ENCODE measurements at regions not wholly inside any gene's neighbourhood (a gene's known extent, or its start where the extent isn't known, plus 50 kb on each side); places are given as distances from the start of the nearest gene placed in this dataset.

- no peak for DNase-seq
- no peak overlapping the region for H3K4me3 Mint-ChIP-seq
- no peaks in the 10 kb centered on the region for H3K36me3 Mint-ChIP-seq (ENCODE audit: low read depth)
- CTCF ChIA-PET, result no interaction called here
- intact Hi-C loops (cut with micrococcal nuclease), result no loop called here
- H3K4me1 Mint-ChIP-seq (ENCODE audit: low read depth), result no peaks in the 10 kb centered on the region
- H3K27ac Mint-ChIP-seq, result no peak overlapping the region
- no peaks in the 10 kb centered on the region for H3K9me3 Mint-ChIP-seq
- peaks cover 6% of the 10 kb centered on the region for H3K27me3 Mint-ChIP-seq (ENCODE audit: low read depth)
These were observed 125.4 kb downstream of the EVX1 start for GRCh38 chr7:27367933-27368549.

- H3K27ac Mint-ChIP-seq, result no peak overlapping the region
- no peaks in the 10 kb centered on the region for H3K4me1 Mint-ChIP-seq (ENCODE audit: low read depth)
- no peak overlapping the region for H3K4me3 Mint-ChIP-seq
- H3K9me3 Mint-ChIP-seq, result no peaks in the 10 kb centered on the region
- no peak for DNase-seq
- CTCF ChIA-PET, result no interaction called here
- H3K27me3 Mint-ChIP-seq (ENCODE audit: low read depth), result peaks cover 24% of the 10 kb centered on the region
- intact Hi-C loops (cut with micrococcal nuclease), result no loop called here
- no peaks in the 10 kb centered on the region for H3K36me3 Mint-ChIP-seq (ENCODE audit: low read depth)
These were observed 132.6 kb downstream of the EVX1 start for GRCh38 chr7:27374958-27375841.

- CTCF ChIA-PET, result no interaction called here
- Mint-ChIP-seq H3K27me3 (ENCODE audit: low read depth) (peaks cover 24% of the 10 kb centered on the region), H3K4me3 (no peak overlapping the region), H3K9me3 (no peaks in the 10 kb centered on the region), H3K36me3 (ENCODE audit: low read depth) (no peaks in the 10 kb centered on the region), H3K4me1 (ENCODE audit: low read depth) (no peaks in the 10 kb centered on the region), H3K27ac (no peak overlapping the region)
- no peak for DNase-seq
- intact Hi-C loops (cut with micrococcal nuclease), result no loop called here
These were observed 133.4 kb downstream of the EVX1 start for GRCh38 chr7:27375958-27376357.

- CTCF ChIA-PET, result no interaction called here
- Mint-ChIP-seq H3K27me3 (ENCODE audit: low read depth) (peaks cover 24% of the 10 kb centered on the region), H3K4me1 (ENCODE audit: low read depth) (no peaks in the 10 kb centered on the region), H3K36me3 (ENCODE audit: low read depth) (no peaks in the 10 kb centered on the region), H3K27ac (no peak overlapping the region), H3K4me3 (no peak overlapping the region), H3K9me3 (no peaks in the 10 kb centered on the region)
- no peak for DNase-seq
- intact Hi-C loops (cut with micrococcal nuclease), result no loop called here
These were observed 135.4 kb downstream of the EVX1 start for GRCh38 chr7:27377988-27378387.

- CTCF ChIA-PET, result no interaction called here
- Mint-ChIP-seq H3K4me3 (no peak overlapping the region), H3K9me3 (no peaks in the 10 kb centered on the region), H3K4me1 (ENCODE audit: low read depth) (no peaks in the 10 kb centered on the region), H3K36me3 (ENCODE audit: low read depth) (no peaks in the 10 kb centered on the region), H3K27ac (no peak overlapping the region), H3K27me3 (ENCODE audit: low read depth) (peaks cover 17% of the 10 kb centered on the region)
- no peak for DNase-seq
- intact Hi-C loops (cut with micrococcal nuclease), result no loop called here
These were observed 139.7 kb downstream of the EVX1 start for GRCh38 chr7:27382307-27382706.

- CTCF ChIA-PET, result interaction anchor here (0.5 kb wide), 1 partner anchor 43 kb away, joined by 3 read pairs; no protein-coding TSS in a partner anchor
- Mint-ChIP-seq H3K9me3 (no peaks in the 10 kb centered on the region), H3K4me1 (ENCODE audit: low read depth) (no peaks in the 10 kb centered on the region), H3K36me3 (ENCODE audit: low read depth) (no peaks in the 10 kb centered on the region), H3K4me3 (no peak overlapping the region), H3K27me3 (ENCODE audit: low read depth) (peaks cover 26% of the 10 kb centered on the region), H3K27ac (no peak overlapping the region)
- DNase-seq, result no peak
- intact Hi-C loops (cut with micrococcal nuclease), result no loop called here
These were observed 144.0 kb downstream of the EVX1 start for GRCh38 chr7:27386581-27386980.

- CTCF ChIA-PET, result no interaction called here
- DNase-seq, result no peak
- Mint-ChIP-seq H3K27me3 (ENCODE audit: low read depth) (peaks cover 29% of the 10 kb centered on the region), H3K27ac (no peak overlapping the region), H3K9me3 (no peaks in the 10 kb centered on the region), H3K4me1 (ENCODE audit: low read depth) (no peaks in the 10 kb centered on the region), H3K4me3 (no peak overlapping the region), H3K36me3 (ENCODE audit: low read depth) (no peaks in the 10 kb centered on the region)
- intact Hi-C loops (cut with micrococcal nuclease), result no loop called here
These were observed 145.3 kb downstream of the EVX1 start for GRCh38 chr7:27387864-27388263.

GRCh38 chr7:27388561-27388960, 146.0 kb downstream of the EVX1 start:
- CTCF ChIA-PET, result no interaction called here
- Mint-ChIP-seq H3K27ac (no peak overlapping the region), H3K9me3 (no peaks in the 10 kb centered on the region), H3K27me3 (ENCODE audit: low read depth) (peaks cover 25% of the 10 kb centered on the region), H3K4me3 (no peak overlapping the region), H3K36me3 (ENCODE audit: low read depth) (no peaks in the 10 kb centered on the region), H3K4me1 (ENCODE audit: low read depth) (no peaks in the 10 kb centered on the region)
- DNase-seq, result no peak
- intact Hi-C loops (cut with micrococcal nuclease), result no loop called here

- intact Hi-C loops (cut with micrococcal nuclease), result no loop called here
- Mint-ChIP-seq H3K27ac (no peak overlapping the region), H3K36me3 (ENCODE audit: low read depth) (no peaks in the 10 kb centered on the region), H3K4me1 (ENCODE audit: low read depth) (no peaks in the 10 kb centered on the region), H3K27me3 (ENCODE audit: low read depth) (peaks cover 32% of the 10 kb centered on the region), H3K4me3 (no peak overlapping the region), H3K9me3 (peaks cover 3% of the 10 kb centered on the region)
- CTCF ChIA-PET, result no interaction called here
- DNase-seq, result no peak
These were observed 146.9 kb downstream of the EVX1 start for GRCh38 chr7:27389496-27389895.

- H3K4me1 Mint-ChIP-seq (ENCODE audit: low read depth), result no peaks in the 10 kb centered on the region
- no peak overlapping the region for H3K4me3 Mint-ChIP-seq
- H3K27me3 Mint-ChIP-seq (ENCODE audit: low read depth), result peaks cover 37% of the 10 kb centered on the region
These were observed 149.9 kb downstream of the EVX1 start for GRCh38 chr7:27392477-27392876.

GRCh38 chr7:27394871-27395270, 152.3 kb downstream of the EVX1 start:
- Mint-ChIP-seq H3K4me1 (ENCODE audit: low read depth) (no peaks in the 10 kb centered on the region), H3K9me3 (peaks cover 3% of the 10 kb centered on the region), H3K36me3 (ENCODE audit: low read depth) (no peaks in the 10 kb centered on the region), H3K4me3 (no peak overlapping the region), H3K27me3 (ENCODE audit: low read depth) (peaks cover 19% of the 10 kb centered on the region), H3K27ac (no peak overlapping the region)
- CTCF ChIA-PET, result no interaction called here
- intact Hi-C loops (cut with micrococcal nuclease), result no loop called here
- no peak for DNase-seq

More at GRCh38 chr7:27392477-27392876, 149.9 kb downstream of the EVX1 start:
- Mint-ChIP-seq H3K36me3 (ENCODE audit: low read depth) (no peaks in the 10 kb centered on the region), H3K9me3 (peaks cover 3% of the 10 kb centered on the region), H3K27ac (no peak overlapping the region)
- intact Hi-C loops (cut with micrococcal nuclease), result no loop called here
- CTCF ChIA-PET, result interaction anchor here (1.1 kb wide), 1 partner anchor 35 kb away, joined by 3 read pairs; no protein-coding TSS in a partner anchor
- no peak for DNase-seq

- DNase-seq, result no peak
- Mint-ChIP-seq H3K27ac (no peak overlapping the region), H3K4me1 (ENCODE audit: low read depth) (no peaks in the 10 kb centered on the region), H3K4me3 (no peak overlapping the region), H3K36me3 (ENCODE audit: low read depth) (no peaks in the 10 kb centered on the region), H3K9me3 (peaks cover 3% of the 10 kb centered on the region), H3K27me3 (ENCODE audit: low read depth) (peaks cover 19% of the 10 kb centered on the region)
- CTCF ChIA-PET, result no interaction called here
- intact Hi-C loops (cut with micrococcal nuclease), result no loop called here
These were observed 153.0 kb downstream of the EVX1 start for GRCh38 chr7:27395626-27396025.

- CTCF ChIA-PET, result no interaction called here
- H3K27me3 Mint-ChIP-seq (ENCODE audit: low read depth), result peaks cover 15% of the 10 kb centered on the region
- H3K4me1 Mint-ChIP-seq (ENCODE audit: low read depth), result no peaks in the 10 kb centered on the region
- H3K4me3 Mint-ChIP-seq, result no peak overlapping the region
- no peak overlapping the region for H3K27ac Mint-ChIP-seq
- DNase-seq, result no peak
- H3K36me3 Mint-ChIP-seq (ENCODE audit: low read depth), result no peaks in the 10 kb centered on the region
- intact Hi-C loops (cut with micrococcal nuclease), result no loop called here
- H3K9me3 Mint-ChIP-seq, result peaks cover 4% of the 10 kb centered on the region
These were observed 154.9 kb downstream of the EVX1 start for GRCh38 chr7:27397503-27397902.
